PC-3 (cell line): ENCODE measurements at regions not wholly inside any gene's neighbourhood (a gene's known extent, or its start where the extent isn't known, plus 50 kb on each side); places are given as distances from the start of the nearest gene placed in this dataset.

Experiments used
- CTCF ChIP-seq: fragments of 300-600 bp; sonication (generic); conservative IDR thresholded peaks from 2 replicates; pipeline ENCODE4 v1.5.1; 2017; ENCODE audit warnings: antibody characterized with exemption, low read depth, mild to moderate bottlenecking, low read length
- EZH2 ChIP-seq: fragments of 300-600 bp; sonication (generic); IDR thresholded peaks from one replicate; pipeline ENCODE4 v1.6.1; 2017; ENCODE audit warnings: antibody characterized with exemption, mild to moderate bottlenecking, low read length; ENCODE audit not compliant: unreplicated experiment
- EZH2phosphoT487 ChIP-seq: fragments of 300-600 bp; sonication (generic); IDR thresholded peaks from 2 replicates; pipeline ENCODE4 v1.6.1; 2018; ENCODE audit warnings: mild to moderate bottlenecking, antibody characterized with exemption, low read length, borderline replicate concordance

GRCh38 chr21:27495836-27496235 lies 528.9 kb upstream of the ADAMTS5 start:
- TF ChIP-seq CTCF (no peak), EZH2phosphoT487 (no peak), EZH2 (no peak)
